ENCODE measurements at regions not wholly inside any gene's neighbourhood (a gene's known extent, or its start where the extent isn't known, plus 50 kb on each side); places are given as distances from the start of the nearest gene placed in this dataset.

DNA sequence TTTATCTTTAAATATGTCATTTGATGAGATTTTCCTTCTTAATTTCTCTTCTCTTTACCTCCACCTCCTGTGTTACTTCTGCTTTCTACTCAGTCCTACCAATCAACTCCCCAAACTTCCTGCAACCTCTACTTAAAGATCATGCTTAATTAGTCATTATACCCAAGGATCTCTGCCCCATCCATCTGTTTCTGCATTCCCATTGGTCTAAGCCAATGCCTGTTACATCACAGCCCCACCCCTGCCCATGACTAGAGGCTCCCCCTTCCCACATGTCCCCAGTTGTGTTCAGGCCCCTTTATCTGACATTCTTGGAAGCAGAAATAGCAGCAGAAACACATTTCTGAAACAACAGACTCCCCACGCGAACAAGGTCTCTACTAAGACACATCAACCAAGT, 319.1 kb upstream of the NFE2L3 start:
- TF ChIP-seq, protein P1, sequence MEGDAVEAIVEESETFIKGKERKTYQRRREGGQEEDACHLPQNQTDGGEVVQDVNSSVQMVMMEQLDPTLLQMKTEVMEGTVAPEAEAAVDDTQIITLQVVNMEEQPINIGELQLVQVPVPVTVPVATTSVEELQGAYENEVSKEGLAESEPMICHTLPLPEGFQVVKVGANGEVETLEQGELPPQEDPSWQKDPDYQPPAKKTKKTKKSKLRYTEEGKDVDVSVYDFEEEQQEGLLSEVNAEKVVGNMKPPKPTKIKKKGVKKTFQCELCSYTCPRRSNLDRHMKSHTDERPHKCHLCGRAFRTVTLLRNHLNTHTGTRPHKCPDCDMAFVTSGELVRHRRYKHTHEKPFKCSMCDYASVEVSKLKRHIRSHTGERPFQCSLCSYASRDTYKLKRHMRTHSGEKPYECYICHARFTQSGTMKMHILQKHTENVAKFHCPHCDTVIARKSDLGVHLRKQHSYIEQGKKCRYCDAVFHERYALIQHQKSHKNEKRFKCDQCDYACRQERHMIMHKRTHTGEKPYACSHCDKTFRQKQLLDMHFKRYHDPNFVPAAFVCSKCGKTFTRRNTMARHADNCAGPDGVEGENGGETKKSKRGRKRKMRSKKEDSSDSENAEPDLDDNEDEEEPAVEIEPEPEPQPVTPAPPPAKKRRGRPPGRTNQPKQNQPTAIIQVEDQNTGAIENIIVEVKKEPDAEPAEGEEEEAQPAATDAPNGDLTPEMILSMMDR (IDR thresholded peaks at IDR 0.05; ENCODE audit: borderline replicate concordance, extremely low read depth, low read length, poor library complexity, severe bottlenecking), result no peak
- no peak for TF ChIP-seq EZH2 (IDR thresholded peaks at IDR 0.05; ENCODE audit: borderline replicate concordance, low read depth, low read length, severe bottlenecking)
